T-helper 2 cell (primary cell): ENCODE measurements at regions not wholly inside any gene's neighbourhood (a gene's known extent, or its start where the extent isn't known, plus 50 kb on each side); places are given as distances from the start of the nearest gene placed in this dataset.
"Not testable (repeated sequence)": the region's sequence is repeated elsewhere in the genome, so short reads cannot be mapped to it uniquely, and the experiment has no call there.

ENCODE experiments used
- DNase-seq, 5 experiments: peaks; one replicate each; pipeline versions ENCODE4 v3.0.0 to v3.0.0-alpha.2; 2012 to 2022

- DNase-seq: no peak
Observed at GRCh38 chr15:92805080-92805690, 94.9 kb upstream of the CHD2 start.

- not testable (repeated sequence) for DNase-seq
Observed at GRCh38 chr15:92806171-92806570, 94.0 kb upstream of the CHD2 start.

- no peak for DNase-seq
Observed at GRCh38 chr15:92806763-92807162, 93.4 kb upstream of the CHD2 start.

- DNase-seq: peak in 1 of 5 experiments; percentile 57
Observed at GRCh38 chr15:92807971-92808571, 92.1 kb upstream of the CHD2 start.

DNA sequence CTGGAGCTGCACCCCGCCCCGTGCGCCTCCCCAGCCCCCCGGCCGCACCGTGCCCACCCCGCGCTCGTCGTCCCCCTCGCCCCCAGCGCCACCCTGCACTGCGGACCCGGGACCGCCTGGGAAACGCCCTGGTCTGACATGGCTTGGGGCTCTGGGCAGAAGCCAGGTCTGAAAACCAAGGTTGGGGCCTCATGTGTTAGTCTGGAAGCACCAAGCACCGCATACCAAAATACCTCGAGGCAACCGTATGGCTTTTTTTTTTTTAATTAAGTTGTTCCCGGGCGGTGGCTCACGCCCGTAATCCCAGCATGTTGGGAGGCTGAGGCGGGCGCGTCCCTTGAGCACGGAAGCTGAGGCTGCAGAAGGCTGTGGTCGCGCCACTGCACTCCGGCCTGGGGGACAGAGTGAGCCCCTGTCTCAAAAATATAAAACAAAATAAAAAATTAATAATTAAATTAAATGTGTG lies 91.5 kb upstream of the CHD2 start:
- no peak for DNase-seq

DNA sequence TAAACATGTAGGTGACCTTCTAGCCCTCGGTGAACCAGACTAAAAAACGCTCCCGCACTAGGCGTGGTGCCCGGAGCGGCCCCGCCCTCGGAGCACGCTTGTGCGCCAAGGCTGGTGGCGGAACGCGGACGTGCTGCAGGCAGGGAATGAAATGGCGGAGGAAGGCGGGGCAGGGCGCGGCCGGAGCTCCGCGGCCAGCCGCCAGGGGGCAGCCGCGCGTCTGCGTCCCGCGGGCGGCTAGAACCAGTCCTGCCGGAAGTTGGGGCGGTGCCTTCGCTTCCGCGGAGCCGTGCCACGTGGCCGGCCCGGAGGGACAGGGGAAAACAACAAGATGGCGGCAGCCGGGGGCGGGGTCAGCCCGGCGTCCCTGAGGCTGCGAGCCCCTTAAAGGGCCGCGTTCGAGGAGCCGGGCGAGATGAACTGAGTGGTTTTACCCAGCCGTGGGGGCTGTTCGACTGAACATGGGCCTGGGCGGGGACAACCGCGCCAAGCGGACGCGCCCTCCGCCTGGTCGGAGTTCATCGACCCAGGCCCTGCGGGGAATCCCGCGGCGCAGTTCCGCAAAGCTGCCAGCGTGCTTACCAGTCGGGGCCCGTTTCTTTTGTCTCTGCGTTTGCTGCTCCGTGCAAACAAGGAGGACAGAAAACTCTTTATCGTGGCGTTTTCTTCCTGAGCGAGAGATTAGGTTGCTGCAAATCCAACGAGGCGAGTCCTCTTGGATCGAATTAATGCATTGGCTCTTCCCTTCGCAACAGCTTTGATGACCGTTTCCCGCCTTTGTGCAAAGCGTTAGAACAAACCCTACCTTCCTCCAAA lies 90.9 kb upstream of the CHD2 start:
- DNase-seq: peak; percentile 95 to 99 (median 97)

- DNase-seq: peak in 1 of 5 experiments; percentile 75
Observed at GRCh38 chr15:92809880-92810361, 90.2 kb upstream of the CHD2 start.

- peak in 1 of 5 experiments; percentile 70 for DNase-seq
Observed at GRCh38 chr15:92810418-92811138, 89.5 kb upstream of the CHD2 start.

- peak in 1 of 5 experiments; percentile 47 for DNase-seq
Observed at GRCh38 chr15:92811148-92811913, 88.8 kb upstream of the CHD2 start.

GRCh38 chr15:92812271-92812670 lies 87.9 kb upstream of the CHD2 start:
- no peak for DNase-seq

DNA sequence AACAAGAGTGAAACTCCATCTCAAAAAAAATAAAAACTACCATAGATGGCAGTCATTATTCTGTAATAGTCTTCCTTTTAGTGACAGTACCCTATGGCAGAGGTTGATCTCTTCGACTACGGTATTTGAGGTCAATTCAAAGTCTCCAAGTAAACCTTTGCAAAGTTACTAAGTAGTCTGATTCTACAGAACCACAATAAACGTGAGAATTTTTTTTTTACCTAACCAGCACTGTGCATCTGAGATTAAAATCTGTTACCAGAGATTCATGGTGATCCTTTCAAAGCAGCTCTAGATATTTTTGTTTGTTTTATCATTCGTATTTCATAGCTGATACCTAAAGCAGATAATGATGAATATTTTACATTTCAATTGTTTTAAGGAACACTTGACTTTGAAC lies 86.6 kb upstream of the CHD2 start:
- peak in 2 of 5 experiments; percentile 49 to 90 for DNase-seq

GRCh38 chr15:92817339-92817886 lies 82.7 kb upstream of the CHD2 start:
- DNase-seq: peak in 1 of 5 experiments; percentile 71

DNA sequence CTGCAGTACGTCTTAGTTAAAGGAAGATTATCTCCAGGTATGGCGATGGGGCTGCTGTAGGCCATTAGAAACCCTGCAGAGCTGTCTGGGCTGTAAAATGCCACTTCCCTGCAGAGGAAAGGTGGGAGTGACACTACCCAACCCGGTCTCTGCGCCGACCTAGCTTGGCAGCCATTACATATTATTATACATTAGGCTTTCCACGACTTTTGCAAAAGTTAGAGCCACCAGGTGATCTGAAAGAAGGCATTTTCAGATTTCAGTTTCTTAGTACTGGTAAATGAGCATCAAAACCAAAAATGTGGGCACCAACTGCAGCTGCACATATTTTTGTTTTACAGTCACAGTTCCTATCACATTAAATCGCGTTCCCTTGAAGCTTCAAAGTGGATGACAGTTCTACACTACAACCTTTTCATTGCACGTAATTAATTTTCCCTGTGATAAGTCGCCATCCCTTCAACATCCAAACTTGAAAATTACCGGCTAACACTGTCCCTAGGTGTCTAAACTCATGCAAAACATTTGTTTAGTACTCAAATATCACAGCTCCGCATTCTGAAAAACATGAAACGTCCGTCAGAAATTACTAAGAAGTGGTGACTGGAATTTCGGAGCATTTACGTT lies 81.4 kb upstream of the CHD2 start:
- DNase-seq: peak in 1 of 5 experiments; percentile 61

DNA sequence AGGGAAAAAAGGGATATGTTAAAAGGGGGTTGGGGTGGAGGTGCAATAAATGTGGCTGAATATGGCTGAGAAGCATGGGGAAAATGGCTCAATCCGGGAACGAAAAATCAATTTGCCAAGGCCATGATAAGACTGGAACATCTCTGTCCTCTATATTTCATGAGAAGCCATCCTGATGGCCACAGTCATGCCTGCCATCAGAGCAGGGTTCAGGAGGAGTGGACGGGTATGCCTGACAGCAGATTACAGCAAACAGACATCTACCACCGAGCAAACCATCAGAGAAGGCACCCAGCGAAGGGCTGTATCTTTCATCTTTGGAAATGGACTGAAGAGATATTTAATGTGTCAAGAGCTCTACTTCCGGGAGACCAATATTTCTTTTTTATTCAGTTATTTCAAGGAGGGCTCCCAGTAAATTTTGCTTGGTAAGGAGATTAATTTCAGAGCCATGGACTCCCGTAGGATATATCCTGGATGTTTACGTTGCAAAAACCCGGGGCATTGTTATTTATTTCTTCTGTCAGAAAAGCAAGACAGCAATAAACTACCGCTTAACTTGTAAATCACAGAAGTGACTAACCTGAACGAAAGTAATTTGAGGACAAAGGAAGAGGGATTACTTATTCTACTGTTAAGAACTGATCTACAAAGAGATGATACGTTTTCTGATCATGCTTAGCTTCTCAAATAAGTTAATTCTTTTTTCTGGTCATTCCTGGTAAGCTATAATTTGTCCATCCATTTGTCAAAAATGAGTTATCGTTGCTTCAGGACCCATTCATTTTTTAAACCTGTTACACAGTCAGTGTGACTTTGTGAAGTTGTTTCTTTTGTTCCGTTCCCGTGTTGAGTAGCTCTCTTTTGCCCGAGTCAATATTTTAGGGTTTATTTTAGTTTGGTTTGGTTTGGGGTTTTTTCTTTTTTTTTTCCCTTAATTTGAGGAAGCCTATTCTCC lies 80.6 kb upstream of the CHD2 start:
- DNase-seq: peak in 1 of 5 experiments; percentile 45

DNA sequence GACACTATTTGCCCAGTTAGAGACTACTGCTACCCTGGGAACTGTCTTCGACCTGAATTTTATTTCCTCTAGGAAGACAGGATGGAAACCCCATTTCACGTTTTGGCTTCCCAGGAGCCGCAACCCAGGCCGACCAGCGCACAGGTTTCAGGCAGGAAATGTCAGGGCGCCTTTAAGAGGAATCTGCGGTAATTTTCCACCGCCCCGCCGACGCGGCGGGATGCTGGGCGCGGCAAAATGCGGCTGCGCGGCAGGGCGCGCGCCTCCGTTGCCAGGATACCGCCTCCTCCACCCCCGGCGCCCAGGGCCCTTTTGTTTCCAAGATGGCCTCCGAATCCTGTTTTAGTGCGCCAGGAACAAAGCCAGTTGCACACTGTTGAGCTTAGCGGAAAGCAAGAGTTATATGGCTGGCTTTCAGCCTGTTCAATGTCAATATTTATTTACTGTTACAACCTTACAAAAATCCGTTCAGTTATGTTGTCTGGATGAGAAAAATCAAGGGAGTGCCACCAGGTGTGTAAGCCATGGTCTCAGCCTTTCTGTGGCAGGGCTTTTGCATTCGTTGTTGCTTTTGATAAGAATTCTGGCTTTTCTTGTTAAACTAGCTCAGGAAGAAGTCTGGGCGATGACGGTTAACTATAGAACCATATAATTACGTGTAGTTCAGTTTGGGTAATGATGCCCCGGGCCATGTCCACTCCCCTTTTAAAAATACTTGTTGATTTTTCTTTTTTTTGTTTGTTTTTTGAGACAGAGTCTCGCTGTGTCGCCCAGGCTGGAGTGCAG lies 79.7 kb upstream of the CHD2 start:
- DNase-seq: peak; percentile 69 to 91 (median 80)

DNA sequence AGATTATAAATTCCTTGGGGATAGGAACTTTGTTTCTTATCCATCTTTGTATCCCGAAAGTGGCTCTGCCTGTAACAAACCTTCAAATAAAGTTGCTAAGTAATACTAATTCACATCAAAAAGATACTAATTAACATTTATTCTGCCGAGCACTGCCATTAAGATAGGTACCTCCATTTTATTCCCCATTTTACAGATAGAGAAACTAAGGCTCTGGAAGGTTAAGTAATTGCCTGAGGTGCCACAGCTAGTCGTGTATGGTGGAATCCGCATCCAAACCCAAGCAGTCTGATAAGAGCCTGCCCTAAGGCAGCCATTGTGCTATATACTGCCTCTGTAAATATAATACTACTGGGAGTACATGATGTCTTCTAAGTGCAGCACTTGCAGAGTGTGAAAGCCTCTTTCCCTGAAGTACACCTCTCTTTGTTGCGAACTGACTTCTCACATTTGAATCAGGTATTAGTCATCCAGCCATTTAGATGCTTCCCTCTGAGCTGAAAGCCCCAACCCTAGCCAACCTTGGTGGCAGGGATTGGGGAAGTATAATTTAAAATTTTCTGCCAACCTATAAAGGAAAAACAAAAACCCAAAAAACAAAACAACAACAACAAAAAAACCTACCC lies 78.5 kb upstream of the CHD2 start:
- DNase-seq: no peak

DNA sequence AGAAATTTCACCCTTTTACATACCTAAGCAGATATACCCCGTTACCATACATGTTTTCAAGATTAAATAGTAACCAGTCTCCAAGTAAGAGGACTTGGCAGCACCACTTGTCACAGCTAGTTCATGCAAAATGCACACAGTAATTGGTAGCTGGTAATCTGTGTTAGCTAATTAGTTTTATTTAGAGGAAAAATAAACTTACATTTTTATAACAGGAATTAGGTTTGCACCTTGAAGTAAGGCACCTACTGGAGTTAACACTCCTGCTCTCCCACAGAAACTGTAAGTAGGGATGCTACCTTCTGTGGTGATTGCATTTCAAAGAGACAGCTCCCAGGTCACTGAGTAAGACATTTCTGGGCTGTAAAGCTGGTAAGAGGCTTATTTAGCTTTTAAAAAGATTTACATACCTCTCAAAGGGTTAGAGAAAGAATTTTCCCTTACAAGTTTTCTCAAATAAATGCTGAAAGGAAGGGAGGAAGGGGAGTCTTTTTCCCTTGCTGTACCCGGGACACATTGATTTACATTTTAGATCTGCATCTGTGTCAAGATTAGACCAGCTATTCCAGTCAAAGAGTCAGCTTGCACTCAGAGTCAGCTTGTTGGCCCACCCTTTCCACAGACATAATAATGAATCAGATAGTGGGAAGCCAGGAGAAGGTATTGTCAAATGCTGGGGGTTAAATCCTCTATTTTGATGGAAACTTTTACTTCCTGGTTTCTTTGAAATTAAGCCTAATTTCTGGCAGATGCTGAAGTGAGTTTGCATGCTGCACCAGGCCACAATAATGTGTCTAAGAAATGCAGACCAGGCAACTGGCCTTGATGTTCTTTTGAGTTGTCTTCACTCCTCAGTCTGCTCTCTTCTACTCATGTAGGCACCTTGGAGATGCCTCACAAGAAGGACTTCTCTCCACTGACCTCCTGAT lies 77.6 kb upstream of the CHD2 start:
- no peak for DNase-seq
